ENCODE measurements at regions not wholly inside any gene's neighbourhood (a gene's known extent, or its start where the extent isn't known, plus 50 kb on each side); places are given as distances from the start of the nearest gene placed in this dataset.

GRCh38 chr6:12596731-12597130 is 119.8 kb upstream of the PHACTR1 start:
- H3K4me1 ChIP-seq (ENCODE audit: control insufficient read depth in 5 of 5, insufficient read depth in 5 of 5, low read length in 5 of 5): peaks cover 0 to 5% (median 1%) of the 10 kb centered on the region in 5 donors
- no peaks in the 10 kb centered on the region for H3K36me3 ChIP-seq (ENCODE audit: control insufficient read depth in 5 of 5, insufficient read depth in 5 of 5, low read length in 5 of 5)
- H3K27ac ChIP-seq (ENCODE audit: low read depth, low read length): no peak overlapping the region
- H3K9me3 ChIP-seq (ENCODE audit: control insufficient read depth in 5 of 5, low read length in 5 of 5): no peaks in the 10 kb centered on the region
- H3K4me3 ChIP-seq (ENCODE audit: low read depth in 1 of 5, low read length in 5 of 5): no peak overlapping the region
- no peak overlapping the region for H3K9ac ChIP-seq (ENCODE audit: low read length in 5 of 5)
- peaks cover 0 to 4% (median 0%) of the 10 kb centered on the region in 5 donors for H3K27me3 ChIP-seq (ENCODE audit: control insufficient read depth in 5 of 5, insufficient read depth in 4 of 5, low read length in 5 of 5)

DNA sequence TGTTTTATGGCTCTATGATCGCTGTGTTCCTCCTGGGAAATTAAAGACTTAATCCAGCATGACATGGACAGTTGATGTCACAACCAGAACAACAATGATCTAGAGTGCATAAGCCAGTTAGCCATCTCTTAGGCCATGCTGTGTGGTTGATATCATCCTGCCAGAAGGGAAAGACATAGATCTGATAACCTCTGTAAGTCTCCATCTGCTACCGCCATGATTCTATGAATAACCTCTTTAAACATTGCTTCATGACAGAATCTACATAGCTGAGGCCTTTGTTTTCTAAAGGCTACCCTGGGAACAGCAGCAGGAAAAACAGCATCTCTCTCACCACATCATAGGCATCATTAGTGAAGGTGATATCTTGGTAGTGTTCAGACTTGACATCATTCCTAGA is 117.6 kb upstream of the PHACTR1 start:
- Histone ChIP-seq H3K27me3 (ENCODE audit: control insufficient read depth in 5 of 5, insufficient read depth in 4 of 5, low read length in 5 of 5) (peaks cover 0 to 4% (median 0%) of the 10 kb centered on the region in 5 donors), H3K36me3 (ENCODE audit: control insufficient read depth in 5 of 5, insufficient read depth in 5 of 5, low read length in 5 of 5) (no peaks in the 10 kb centered on the region), H3K4me1 (ENCODE audit: control insufficient read depth in 5 of 5, insufficient read depth in 5 of 5, low read length in 5 of 5) (peaks cover 2 to 18% (median 5%) of the 10 kb centered on the region in 5 donors), H3K9me3 (ENCODE audit: control insufficient read depth in 5 of 5, low read length in 5 of 5) (no peaks in the 10 kb centered on the region), H3K27ac (ENCODE audit: low read depth, low read length) (no peak overlapping the region), H3K9ac (ENCODE audit: low read length in 5 of 5) (no peak overlapping the region), H3K4me3 (ENCODE audit: low read depth in 1 of 5, low read length in 5 of 5) (no peak overlapping the region)

DNA sequence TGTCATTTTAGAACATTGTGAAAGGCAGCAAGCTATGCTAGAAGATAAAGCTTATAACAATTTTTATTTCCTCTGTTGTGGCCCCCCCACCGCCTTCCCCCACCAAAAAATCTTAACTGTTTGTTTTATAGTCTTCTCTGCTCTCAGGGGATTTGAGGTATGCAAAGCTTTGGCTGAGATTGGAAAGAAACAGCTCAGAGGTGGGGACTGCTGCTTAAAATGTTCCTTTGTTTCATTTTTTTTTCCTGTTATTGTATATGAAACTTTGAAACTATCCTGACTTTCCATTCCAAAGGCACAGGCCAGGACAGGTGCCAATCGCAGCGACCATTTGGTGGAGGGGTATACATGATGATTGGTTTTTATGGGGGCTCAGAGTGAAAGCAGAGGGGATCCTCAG is 114.7 kb upstream of the PHACTR1 start:
- H3K27ac ChIP-seq (ENCODE audit: low read depth, low read length): no peak overlapping the region
- no peak overlapping the region for H3K9ac ChIP-seq (ENCODE audit: low read length in 5 of 5)
- peaks cover 0 to 10% (median 0%) of the 10 kb centered on the region in 5 donors for H3K27me3 ChIP-seq (ENCODE audit: control insufficient read depth in 5 of 5, insufficient read depth in 4 of 5, low read length in 5 of 5)
- H3K36me3 ChIP-seq (ENCODE audit: control insufficient read depth in 5 of 5, insufficient read depth in 5 of 5, low read length in 5 of 5): no peaks in the 10 kb centered on the region
- no peaks in the 10 kb centered on the region for H3K9me3 ChIP-seq (ENCODE audit: control insufficient read depth in 5 of 5, low read length in 5 of 5)
- peaks cover 0 to 20% (median 5%) of the 10 kb centered on the region in 5 donors for H3K4me1 ChIP-seq (ENCODE audit: control insufficient read depth in 5 of 5, insufficient read depth in 5 of 5, low read length in 5 of 5)
- no peak overlapping the region for H3K4me3 ChIP-seq (ENCODE audit: low read depth in 1 of 5, low read length in 5 of 5)

DNA sequence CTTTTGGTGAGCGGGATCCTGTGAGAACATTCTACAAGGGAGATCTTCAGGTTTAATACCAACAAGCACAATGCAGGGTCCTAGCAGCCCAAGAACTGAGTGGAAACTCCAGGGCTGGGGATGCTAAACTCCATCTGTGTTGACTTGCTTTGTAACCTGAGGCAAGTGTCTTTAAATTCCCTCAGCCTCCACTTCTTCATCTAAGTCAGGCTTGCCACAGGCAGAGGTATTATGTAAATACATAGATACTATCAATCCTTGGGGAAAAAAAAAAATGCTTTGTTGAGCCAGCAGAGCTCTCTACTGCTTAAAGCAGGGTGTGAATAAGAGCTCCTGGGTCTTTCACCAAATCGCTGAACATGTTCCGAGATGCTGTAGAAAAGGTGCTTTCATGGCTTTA is 114.2 kb upstream of the PHACTR1 start:
- Histone ChIP-seq H3K36me3 (ENCODE audit: control insufficient read depth in 5 of 5, insufficient read depth in 5 of 5, low read length in 5 of 5) (no peaks in the 10 kb centered on the region), H3K4me1 (ENCODE audit: control insufficient read depth in 5 of 5, insufficient read depth in 5 of 5, low read length in 5 of 5) (peaks cover 0 to 20% (median 5%) of the 10 kb centered on the region in 5 donors), H3K4me3 (ENCODE audit: low read depth in 1 of 5, low read length in 5 of 5) (no peak overlapping the region), H3K9ac (ENCODE audit: low read length in 5 of 5) (no peak overlapping the region), H3K9me3 (ENCODE audit: control insufficient read depth in 5 of 5, low read length in 5 of 5) (no peaks in the 10 kb centered on the region), H3K27me3 (ENCODE audit: control insufficient read depth in 5 of 5, insufficient read depth in 4 of 5, low read length in 5 of 5) (peaks cover 0 to 11% (median 0%) of the 10 kb centered on the region in 5 donors), H3K27ac (ENCODE audit: low read depth, low read length) (no peak overlapping the region)

DNA sequence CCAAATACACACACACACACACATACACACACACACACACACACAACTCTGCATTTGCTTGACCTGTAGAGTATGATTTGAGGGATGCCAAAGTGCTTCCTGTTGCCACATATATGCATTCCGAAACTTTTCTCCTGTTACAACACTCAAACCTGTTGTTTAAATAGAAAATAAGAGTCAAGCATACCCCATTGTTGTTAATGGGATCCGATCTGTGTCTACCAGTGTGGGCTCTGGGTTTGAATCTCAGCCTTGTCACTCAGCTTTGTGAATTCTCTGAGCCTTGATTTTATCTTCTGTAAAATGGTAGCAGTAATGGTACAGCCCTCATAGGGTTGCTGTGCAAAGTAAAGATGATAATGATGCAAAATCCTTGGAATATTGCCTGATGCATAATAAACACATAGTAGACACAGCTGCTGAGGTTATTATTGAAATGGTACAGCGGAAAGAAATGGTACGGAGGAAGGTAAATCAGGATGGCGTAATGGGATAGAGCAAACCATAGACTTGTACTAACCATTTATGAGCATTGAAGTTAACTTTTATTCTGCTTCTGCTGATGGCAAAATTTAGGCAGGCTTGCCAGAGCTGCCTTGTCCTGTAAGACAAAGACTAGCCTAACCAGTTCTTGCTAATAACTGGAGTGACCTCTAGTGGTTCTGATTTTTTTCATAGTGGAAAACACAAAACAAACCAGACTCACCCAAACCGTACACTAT is 113.5 kb upstream of the PHACTR1 start:
- Histone ChIP-seq H3K4me1 (ENCODE audit: control insufficient read depth in 5 of 5, insufficient read depth in 5 of 5, low read length in 5 of 5) (peaks cover 0 to 20% (median 5%) of the 10 kb centered on the region in 5 donors), H3K9me3 (ENCODE audit: control insufficient read depth in 5 of 5, low read length in 5 of 5) (no peaks in the 10 kb centered on the region), H3K36me3 (ENCODE audit: control insufficient read depth in 5 of 5, insufficient read depth in 5 of 5, low read length in 5 of 5) (no peaks in the 10 kb centered on the region), H3K27me3 (ENCODE audit: control insufficient read depth in 5 of 5, insufficient read depth in 4 of 5, low read length in 5 of 5) (peaks cover 0 to 11% (median 0%) of the 10 kb centered on the region in 5 donors), H3K4me3 (ENCODE audit: low read depth in 1 of 5, low read length in 5 of 5) (no peak overlapping the region), H3K9ac (ENCODE audit: low read length in 5 of 5) (no peak overlapping the region), H3K27ac (ENCODE audit: low read depth, low read length) (no peak overlapping the region)

- Histone ChIP-seq H3K9me3 (ENCODE audit: control insufficient read depth in 5 of 5, low read length in 5 of 5) (no peaks in the 10 kb centered on the region), H3K36me3 (ENCODE audit: control insufficient read depth in 5 of 5, insufficient read depth in 5 of 5, low read length in 5 of 5) (no peaks in the 10 kb centered on the region)
Observed at GRCh38 chr6:12603673-12604049, 112.9 kb upstream of the PHACTR1 start.

DNA sequence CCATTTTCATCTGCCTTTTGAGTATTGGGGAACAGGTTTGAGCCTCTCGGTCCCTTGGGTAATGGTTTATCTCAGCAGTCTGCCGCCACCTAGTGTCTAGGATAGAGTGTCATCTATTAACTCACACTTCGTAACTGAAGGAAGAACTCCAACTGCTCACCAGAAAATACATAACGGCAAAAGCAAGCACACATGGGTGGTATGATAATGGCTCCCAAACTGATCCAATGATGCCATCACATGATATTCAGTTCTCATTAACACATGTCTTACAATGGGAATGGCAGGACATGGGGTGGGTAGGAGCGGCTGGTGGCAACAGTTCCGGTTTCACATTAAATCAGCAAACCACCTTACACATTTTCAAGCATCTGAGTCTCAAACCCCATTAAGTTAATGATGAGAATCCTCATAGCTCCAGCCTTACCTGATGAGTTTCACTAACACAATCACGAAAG is 110.7 kb upstream of the PHACTR1 start:
- peaks cover 0 to 20% (median 5%) of the 10 kb centered on the region in 5 donors for H3K4me1 ChIP-seq (ENCODE audit: control insufficient read depth in 5 of 5, insufficient read depth in 5 of 5, low read length in 5 of 5)
- no peak overlapping the region for H3K27ac ChIP-seq (ENCODE audit: low read depth, low read length)
- H3K9ac ChIP-seq (ENCODE audit: low read length in 5 of 5): no peak overlapping the region
- peaks cover 0 to 7% (median 0%) of the 10 kb centered on the region in 5 donors for H3K27me3 ChIP-seq (ENCODE audit: control insufficient read depth in 5 of 5, insufficient read depth in 4 of 5, low read length in 5 of 5)
- H3K36me3 ChIP-seq (ENCODE audit: control insufficient read depth in 5 of 5, insufficient read depth in 5 of 5, low read length in 5 of 5): no peaks in the 10 kb centered on the region
- no peak overlapping the region for H3K4me3 ChIP-seq (ENCODE audit: low read depth in 1 of 5, low read length in 5 of 5)
- H3K9me3 ChIP-seq (ENCODE audit: control insufficient read depth in 5 of 5, low read length in 5 of 5): no peaks in the 10 kb centered on the region

More at GRCh38 chr6:12603673-12604049, 112.9 kb upstream of the PHACTR1 start:
- Histone ChIP-seq H3K9ac (ENCODE audit: low read length in 5 of 5) (no peak overlapping the region), H3K4me1 (ENCODE audit: control insufficient read depth in 5 of 5, insufficient read depth in 5 of 5, low read length in 5 of 5) (peaks cover 0 to 20% (median 5%) of the 10 kb centered on the region in 5 donors), H3K4me3 (ENCODE audit: low read depth in 1 of 5, low read length in 5 of 5) (no peak overlapping the region), H3K27me3 (ENCODE audit: control insufficient read depth in 5 of 5, insufficient read depth in 4 of 5, low read length in 5 of 5) (peaks cover 0 to 11% (median 0%) of the 10 kb centered on the region in 5 donors), H3K27ac (ENCODE audit: low read depth, low read length) (no peak overlapping the region)

- H3K9ac ChIP-seq (ENCODE audit: low read length in 5 of 5): no peak overlapping the region
- peaks cover 0 to 20% (median 5%) of the 10 kb centered on the region in 5 donors for H3K4me1 ChIP-seq (ENCODE audit: control insufficient read depth in 5 of 5, insufficient read depth in 5 of 5, low read length in 5 of 5)
- H3K9me3 ChIP-seq (ENCODE audit: control insufficient read depth in 5 of 5, low read length in 5 of 5): no peaks in the 10 kb centered on the region
- H3K4me3 ChIP-seq (ENCODE audit: low read depth in 1 of 5, low read length in 5 of 5): no peak overlapping the region
- H3K27me3 ChIP-seq (ENCODE audit: control insufficient read depth in 5 of 5, insufficient read depth in 4 of 5, low read length in 5 of 5): peaks cover 0 to 7% (median under 1%) of the 10 kb centered on the region in 5 donors
- H3K36me3 ChIP-seq (ENCODE audit: control insufficient read depth in 5 of 5, insufficient read depth in 5 of 5, low read length in 5 of 5): no peaks in the 10 kb centered on the region
- no peak overlapping the region for H3K27ac ChIP-seq (ENCODE audit: low read depth, low read length)
Observed at GRCh38 chr6:12606616-12607015, 110.0 kb upstream of the PHACTR1 start.

GRCh38 chr6:12608016-12608860 is 108.3 kb upstream of the PHACTR1 start:
- Histone ChIP-seq H3K27me3 (ENCODE audit: control insufficient read depth in 5 of 5, insufficient read depth in 4 of 5, low read length in 5 of 5) (peaks cover 0 to 7% (median 4%) of the 10 kb centered on the region in 5 donors), H3K9me3 (ENCODE audit: control insufficient read depth in 5 of 5, low read length in 5 of 5) (no peaks in the 10 kb centered on the region), H3K36me3 (ENCODE audit: control insufficient read depth in 5 of 5, insufficient read depth in 5 of 5, low read length in 5 of 5) (no peaks in the 10 kb centered on the region), H3K4me1 (ENCODE audit: control insufficient read depth in 5 of 5, insufficient read depth in 5 of 5, low read length in 5 of 5) (peaks cover 0 to 4% (median 0%) of the 10 kb centered on the region in 5 donors), H3K4me3 (ENCODE audit: low read depth in 1 of 5, low read length in 5 of 5) (no peak overlapping the region), H3K9ac (ENCODE audit: low read length in 5 of 5) (no peak overlapping the region), H3K27ac (ENCODE audit: low read depth, low read length) (no peak overlapping the region)

DNA sequence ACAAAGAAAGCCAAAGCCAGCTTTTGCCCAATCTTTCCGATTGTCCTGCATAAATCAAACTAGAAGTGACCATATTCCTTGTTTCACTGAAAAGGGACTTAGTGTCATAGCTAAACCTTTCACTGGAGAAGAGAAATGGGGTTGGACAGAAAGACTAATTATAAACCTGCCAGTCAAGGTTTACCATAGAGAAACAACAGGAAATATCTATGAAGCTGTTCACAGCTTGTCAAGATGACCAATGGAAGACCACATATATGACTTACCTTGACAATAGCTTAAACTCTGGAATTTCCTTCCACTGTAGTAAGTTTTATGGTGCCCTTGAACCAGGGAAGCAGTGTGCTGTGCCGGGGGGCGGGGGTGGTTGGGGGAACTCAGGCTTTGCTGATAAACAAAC is 107.7 kb upstream of the PHACTR1 start:
- Histone ChIP-seq H3K27ac (ENCODE audit: low read depth, low read length) (no peak overlapping the region), H3K4me3 (ENCODE audit: low read depth in 1 of 5, low read length in 5 of 5) (no peak overlapping the region), H3K9ac (ENCODE audit: low read length in 5 of 5) (no peak overlapping the region), H3K9me3 (ENCODE audit: control insufficient read depth in 5 of 5, low read length in 5 of 5) (no peaks in the 10 kb centered on the region), H3K4me1 (ENCODE audit: control insufficient read depth in 5 of 5, insufficient read depth in 5 of 5, low read length in 5 of 5) (peaks cover 0 to 2% (median 0%) of the 10 kb centered on the region in 5 donors), H3K27me3 (ENCODE audit: control insufficient read depth in 5 of 5, insufficient read depth in 4 of 5, low read length in 5 of 5) (peaks cover 0 to 7% (median 4%) of the 10 kb centered on the region in 5 donors), H3K36me3 (ENCODE audit: control insufficient read depth in 5 of 5, insufficient read depth in 5 of 5, low read length in 5 of 5) (no peaks in the 10 kb centered on the region)
